ENCODE measurements at regions not wholly inside any gene's neighbourhood (a gene's known extent, or its start where the extent isn't known, plus 50 kb on each side); places are given as distances from the start of the nearest gene placed in this dataset.

DNA sequence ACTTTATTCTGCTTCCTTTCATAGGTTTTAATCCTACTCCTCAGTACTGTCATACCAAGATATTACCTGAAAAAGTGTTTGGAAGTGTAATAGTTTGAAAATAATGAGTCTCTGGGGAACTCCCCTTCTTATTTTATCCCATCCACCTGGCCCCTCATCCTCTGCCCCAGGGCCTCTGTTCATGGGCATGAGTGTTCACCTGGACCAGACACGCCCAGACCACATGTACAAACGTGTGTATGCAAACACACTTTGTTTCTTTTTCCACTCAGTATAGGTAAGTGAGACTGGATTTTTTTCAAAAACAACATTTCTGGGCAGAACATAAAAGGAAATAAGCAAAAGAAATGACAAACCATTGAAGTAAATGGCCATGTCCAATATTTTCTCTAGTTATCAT, 62.1 kb upstream of the THSD7B start (continued):
- TF ChIP-seq, protein P1, sequence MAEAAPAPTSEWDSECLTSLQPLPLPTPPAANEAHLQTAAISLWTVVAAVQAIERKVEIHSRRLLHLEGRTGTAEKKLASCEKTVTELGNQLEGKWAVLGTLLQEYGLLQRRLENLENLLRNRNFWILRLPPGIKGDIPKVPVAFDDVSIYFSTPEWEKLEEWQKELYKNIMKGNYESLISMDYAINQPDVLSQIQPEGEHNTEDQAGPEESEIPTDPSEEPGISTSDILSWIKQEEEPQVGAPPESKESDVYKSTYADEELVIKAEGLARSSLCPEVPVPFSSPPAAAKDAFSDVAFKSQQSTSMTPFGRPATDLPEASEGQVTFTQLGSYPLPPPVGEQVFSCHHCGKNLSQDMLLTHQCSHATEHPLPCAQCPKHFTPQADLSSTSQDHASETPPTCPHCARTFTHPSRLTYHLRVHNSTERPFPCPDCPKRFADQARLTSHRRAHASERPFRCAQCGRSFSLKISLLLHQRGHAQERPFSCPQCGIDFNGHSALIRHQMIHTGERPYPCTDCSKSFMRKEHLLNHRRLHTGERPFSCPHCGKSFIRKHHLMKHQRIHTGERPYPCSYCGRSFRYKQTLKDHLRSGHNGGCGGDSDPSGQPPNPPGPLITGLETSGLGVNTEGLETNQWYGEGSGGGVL (tag by site-specific recombination; IDR thresholded peaks at IDR 0.05), result no peak
- TF ChIP-seq, protein P2, sequence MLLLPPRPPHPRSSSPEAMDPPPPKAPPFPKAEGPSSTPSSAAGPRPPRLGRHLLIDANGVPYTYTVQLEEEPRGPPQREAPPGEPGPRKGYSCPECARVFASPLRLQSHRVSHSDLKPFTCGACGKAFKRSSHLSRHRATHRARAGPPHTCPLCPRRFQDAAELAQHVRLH (tag by site-specific recombination; IDR thresholded peaks at IDR 0.05), result no peak
- TF ChIP-seq ZFP37 (tag by site-specific recombination; IDR thresholded peaks at IDR 0.05) (no peak), ZNF544 (tag by site-specific recombination; IDR thresholded peaks at IDR 0.05) (no peak)

DNA sequence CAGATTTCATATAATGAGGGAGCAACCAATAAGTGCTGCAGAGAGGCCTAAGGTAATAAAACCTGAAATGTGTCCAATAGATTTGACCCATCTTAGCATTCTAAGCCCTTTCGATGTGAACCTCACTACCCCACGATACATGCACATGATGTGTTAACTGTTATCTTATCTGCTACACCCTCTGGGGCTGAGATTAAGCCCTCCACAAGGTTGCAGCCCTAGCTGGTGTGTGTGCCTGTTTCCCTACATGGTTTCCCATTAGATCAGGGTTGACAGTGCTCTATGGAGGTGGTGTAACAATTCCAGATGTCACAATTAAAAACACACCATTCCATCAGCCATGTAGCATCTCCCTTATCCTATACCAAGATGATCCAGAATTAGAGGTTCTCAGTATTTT, 68.9 kb upstream of the THSD7B start:
- POLR2A ChIA-PET, result no interaction called here

DNA sequence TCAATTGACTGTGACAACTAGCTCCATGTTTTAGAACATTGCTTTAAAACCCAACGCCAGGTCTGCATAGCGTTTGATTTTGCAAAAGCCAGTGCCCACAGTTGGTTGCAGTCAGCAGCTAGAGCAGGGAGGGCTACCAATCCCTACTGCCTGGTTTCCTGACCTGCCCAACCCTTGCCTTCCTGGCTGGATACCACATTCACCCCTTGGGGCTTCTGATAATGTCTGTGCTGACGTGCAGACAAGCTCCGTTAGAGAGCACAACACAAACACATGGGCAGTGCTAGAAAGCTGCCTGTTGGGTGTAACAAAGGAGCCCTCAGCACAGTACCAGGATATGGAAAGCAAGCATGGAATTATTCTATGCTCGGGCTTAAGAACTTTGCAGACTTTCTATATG, 71.4 kb upstream of the THSD7B start:
- CTCF ChIA-PET, result no interaction called here
- POLR2A ChIA-PET, result no interaction called here
- TF ChIP-seq YY2 (tag by site-specific recombination; IDR thresholded peaks at IDR 0.05) (no peak), ZNF555 (tag by site-specific recombination; conservative IDR thresholded peaks at IDR 0.05) (no peak), ZNF239 (tag by site-specific recombination; IDR thresholded peaks at IDR 0.05) (no peak), FEZF1 (tag by site-specific recombination; IDR thresholded peaks at IDR 0.05) (no peak), ZNF175 (tag by site-specific recombination; IDR thresholded peaks at IDR 0.05) (no peak), KLF9 (tag by site-specific recombination; IDR thresholded peaks at IDR 0.05; ENCODE audit: low read depth) (no peak), HOXA7 (CRISPR knock-in tag; IDR thresholded peaks at IDR 0.05; ENCODE audit: borderline replicate concordance) (no peak), ZNF658 (tag by site-specific recombination; IDR thresholded peaks at IDR 0.05) (no peak), ZNF514 (tag by site-specific recombination; IDR thresholded peaks at IDR 0.05) (no peak)
- TF ChIP-seq, protein P3, sequence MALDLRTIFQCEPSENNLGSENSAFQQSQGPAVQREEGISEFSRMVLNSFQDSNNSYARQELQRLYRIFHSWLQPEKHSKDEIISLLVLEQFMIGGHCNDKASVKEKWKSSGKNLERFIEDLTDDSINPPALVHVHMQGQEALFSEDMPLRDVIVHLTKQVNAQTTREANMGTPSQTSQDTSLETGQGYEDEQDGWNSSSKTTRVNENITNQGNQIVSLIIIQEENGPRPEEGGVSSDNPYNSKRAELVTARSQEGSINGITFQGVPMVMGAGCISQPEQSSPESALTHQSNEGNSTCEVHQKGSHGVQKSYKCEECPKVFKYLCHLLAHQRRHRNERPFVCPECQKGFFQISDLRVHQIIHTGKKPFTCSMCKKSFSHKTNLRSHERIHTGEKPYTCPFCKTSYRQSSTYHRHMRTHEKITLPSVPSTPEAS (tag by site-specific recombination; IDR thresholded peaks at IDR 0.05), result no peak
- TF ChIP-seq, protein P4, sequence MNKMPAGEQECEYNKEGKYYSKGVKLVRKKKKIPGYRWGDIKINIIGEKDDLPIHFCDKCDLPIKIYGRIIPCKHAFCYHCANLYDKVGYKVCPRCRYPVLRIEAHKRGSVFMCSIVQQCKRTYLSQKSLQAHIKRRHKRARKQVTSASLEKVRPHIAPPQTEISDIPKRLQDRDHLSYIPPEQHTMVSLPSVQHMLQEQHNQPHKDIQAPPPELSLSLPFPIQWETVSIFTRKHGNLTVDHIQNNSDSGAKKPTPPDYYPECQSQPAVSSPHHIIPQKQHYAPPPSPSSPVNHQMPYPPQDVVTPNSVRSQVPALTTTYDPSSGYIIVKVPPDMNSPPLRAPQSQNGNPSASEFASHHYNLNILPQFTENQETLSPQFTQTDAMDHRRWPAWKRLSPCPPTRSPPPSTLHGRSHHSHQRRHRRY (tag by site-specific recombination; IDR thresholded peaks at IDR 0.05), result no peak

More for the DNA sequence above, 68.9 kb upstream of the THSD7B start:
- TF ChIP-seq, protein P5, sequence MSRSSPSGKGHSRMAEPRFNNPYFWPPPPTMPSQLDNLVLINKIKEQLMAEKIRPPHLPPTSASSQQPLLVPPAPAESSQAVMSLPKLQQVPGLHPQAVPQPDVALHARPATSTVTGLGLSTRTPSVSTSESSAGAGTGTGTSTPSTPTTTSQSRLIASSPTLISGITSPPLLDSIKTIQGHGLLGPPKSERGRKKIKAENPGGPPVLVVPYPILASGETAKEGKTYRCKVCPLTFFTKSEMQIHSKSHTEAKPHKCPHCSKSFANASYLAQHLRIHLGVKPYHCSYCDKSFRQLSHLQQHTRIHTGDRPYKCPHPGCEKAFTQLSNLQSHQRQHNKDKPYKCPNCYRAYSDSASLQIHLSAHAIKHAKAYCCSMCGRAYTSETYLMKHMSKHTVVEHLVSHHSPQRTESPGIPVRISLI (tag by site-specific recombination; IDR thresholded peaks at IDR 0.05), result no peak
- TF ChIP-seq KLF9 (tag by site-specific recombination; IDR thresholded peaks at IDR 0.05; ENCODE audit: low read depth) (no peak), KLF10 (tag by site-specific recombination; IDR thresholded peaks at IDR 0.05) (no peak), FEZF1 (tag by site-specific recombination; IDR thresholded peaks at IDR 0.05) (no peak), ZNF596 (tag by site-specific recombination; IDR thresholded peaks at IDR 0.05) (no peak), ZNF366 (tag by site-specific recombination; conservative IDR thresholded peaks at IDR 0.05) (no peak), ZNF660 (tag by site-specific recombination; IDR thresholded peaks at IDR 0.05) (no peak), SETDB1 (IDR thresholded peaks at IDR 0.05; ENCODE audit: insufficient read length, low read length) (no peak), ZBTB7A (tag by site-specific recombination; IDR thresholded peaks at IDR 0.05; ENCODE audit: low read depth) (no peak), ZNF146 (tag by site-specific recombination; IDR thresholded peaks at IDR 0.05) (no peak), HOXC10 (CRISPR knock-in tag; IDR thresholded peaks at IDR 0.05) (no peak), ZNF184 (tag by site-specific recombination; IDR thresholded peaks at IDR 0.05) (no peak)
- TF ChIP-seq, protein P4 (tag by site-specific recombination; IDR thresholded peaks at IDR 0.05), result no peak
- TF ChIP-seq, protein P6, sequence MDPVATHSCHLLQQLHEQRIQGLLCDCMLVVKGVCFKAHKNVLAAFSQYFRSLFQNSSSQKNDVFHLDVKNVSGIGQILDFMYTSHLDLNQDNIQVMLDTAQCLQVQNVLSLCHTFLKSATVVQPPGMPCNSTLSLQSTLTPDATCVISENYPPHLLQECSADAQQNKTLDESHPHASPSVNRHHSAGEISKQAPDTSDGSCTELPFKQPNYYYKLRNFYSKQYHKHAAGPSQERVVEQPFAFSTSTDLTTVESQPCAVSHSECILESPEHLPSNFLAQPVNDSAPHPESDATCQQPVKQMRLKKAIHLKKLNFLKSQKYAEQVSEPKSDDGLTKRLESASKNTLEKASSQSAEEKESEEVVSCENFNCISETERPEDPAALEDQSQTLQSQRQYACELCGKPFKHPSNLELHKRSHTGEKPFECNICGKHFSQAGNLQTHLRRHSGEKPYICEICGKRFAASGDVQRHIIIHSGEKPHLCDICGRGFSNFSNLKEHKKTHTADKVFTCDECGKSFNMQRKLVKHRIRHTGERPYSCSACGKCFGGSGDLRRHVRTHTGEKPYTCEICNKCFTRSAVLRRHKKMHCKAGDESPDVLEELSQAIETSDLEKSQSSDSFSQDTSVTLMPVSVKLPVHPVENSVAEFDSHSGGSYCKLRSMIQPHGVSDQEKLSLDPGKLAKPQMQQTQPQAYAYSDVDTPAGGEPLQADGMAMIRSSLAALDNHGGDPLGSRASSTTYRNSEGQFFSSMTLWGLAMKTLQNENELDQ (tag by site-specific recombination; IDR thresholded peaks at IDR 0.05; ENCODE audit: low read depth), result no peak
- TF ChIP-seq, protein P7, sequence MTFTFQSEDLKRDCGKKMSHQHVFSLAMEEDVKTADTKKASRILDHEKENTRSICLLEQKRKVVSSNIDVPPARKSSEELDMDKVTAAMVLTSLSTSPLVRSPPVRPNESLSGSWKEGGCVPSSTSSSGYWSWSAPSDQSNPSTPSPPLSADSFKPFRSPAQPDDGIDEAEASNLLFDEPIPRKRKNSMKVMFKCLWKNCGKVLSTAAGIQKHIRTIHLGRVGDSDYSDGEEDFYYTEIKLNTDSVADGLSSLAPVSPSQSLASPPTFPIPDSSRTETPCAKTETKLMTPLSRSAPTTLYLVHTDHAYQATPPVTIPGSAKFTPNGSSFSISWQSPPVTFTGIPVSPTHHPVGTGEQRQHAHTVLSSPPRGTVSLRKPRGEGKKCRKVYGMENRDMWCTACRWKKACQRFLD (tag by site-specific recombination; IDR thresholded peaks at IDR 0.05), result no peak
- no peak overlapping the region for H3K4me3 ChIP-seq (ENCODE audit: low read depth, low read length)
- H3K4me1 ChIP-seq (ENCODE audit: control insufficient read depth, insufficient read depth, low read length), result no peaks in the 10 kb centered on the region
- H3K27ac ChIP-seq (ENCODE audit: extremely low read depth, low read depth, low read length), result no peak overlapping the region
- CTCF ChIA-PET, result interaction anchor here (0.5 kb wide), 1 partner anchor 59 kb away, joined by 4 read pairs; no protein-coding TSS in a partner anchor
- no peaks in the 10 kb centered on the region for H3K36me3 ChIP-seq (ENCODE audit: control insufficient read depth in 2 of 2, insufficient read depth in 1 of 2, low read length in 2 of 2)
- no peaks in the 10 kb centered on the region for H3K9me3 ChIP-seq (ENCODE audit: control insufficient read depth, insufficient read depth, low read depth, low read length)

More for the DNA sequence above, 71.4 kb upstream of the THSD7B start:
- no peaks in the 10 kb centered on the region for H3K9me3 ChIP-seq (ENCODE audit: control insufficient read depth, insufficient read depth, low read depth, low read length)
- H3K36me3 ChIP-seq (ENCODE audit: control insufficient read depth in 2 of 2, insufficient read depth in 1 of 2, low read length in 2 of 2), result no peaks in the 10 kb centered on the region
- H3K4me3 ChIP-seq (ENCODE audit: low read depth, low read length), result no peak overlapping the region
- no peaks in the 10 kb centered on the region for H3K4me1 ChIP-seq (ENCODE audit: control insufficient read depth, insufficient read depth, low read length)
- H3K27ac ChIP-seq (ENCODE audit: extremely low read depth, low read depth, low read length), result no peak overlapping the region
